ENCODE measurements at regions not wholly inside any gene's neighbourhood (a gene's known extent, or its start where the extent isn't known, plus 50 kb on each side); places are given as distances from the start of the nearest gene placed in this dataset.

DNA sequence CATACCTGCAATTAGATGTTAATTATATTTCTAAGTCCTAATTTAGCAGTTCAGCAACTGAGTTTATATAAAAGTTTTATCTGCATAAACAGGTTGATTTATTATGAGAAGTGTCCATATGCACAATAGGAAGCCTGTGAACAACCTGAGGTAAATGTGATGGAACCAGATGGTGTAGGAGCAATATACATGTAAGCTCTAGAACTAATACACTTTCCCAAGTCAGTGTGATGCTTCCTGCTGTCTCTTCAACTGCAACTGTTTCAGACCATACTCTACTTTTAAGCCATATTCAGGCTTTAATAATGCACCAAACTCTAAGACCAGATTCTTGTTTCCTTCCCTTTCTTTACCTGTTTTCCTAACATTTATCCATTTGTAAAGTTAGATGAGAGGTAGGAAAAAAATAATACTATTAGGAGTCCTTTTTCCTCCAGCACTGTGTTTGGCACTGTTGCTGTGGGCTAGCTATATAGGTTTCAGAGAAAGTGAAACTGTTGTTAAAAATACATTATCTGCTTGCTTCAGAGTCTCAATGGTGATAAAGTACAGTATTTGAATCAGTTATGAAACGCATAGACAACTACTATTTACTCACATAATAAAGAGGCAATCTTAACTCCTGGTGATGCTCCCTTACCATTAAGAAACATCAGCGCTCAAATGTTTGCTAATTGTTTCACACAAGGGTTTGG lies 1009.3 kb downstream of the GRIK2 start:
- in situ Hi-C loops (cut with HindIII; ENCODE audit: low pct_unique_long_range_greater_than_20kb, low sequenced_read_pairs) = no loop called here

DNA sequence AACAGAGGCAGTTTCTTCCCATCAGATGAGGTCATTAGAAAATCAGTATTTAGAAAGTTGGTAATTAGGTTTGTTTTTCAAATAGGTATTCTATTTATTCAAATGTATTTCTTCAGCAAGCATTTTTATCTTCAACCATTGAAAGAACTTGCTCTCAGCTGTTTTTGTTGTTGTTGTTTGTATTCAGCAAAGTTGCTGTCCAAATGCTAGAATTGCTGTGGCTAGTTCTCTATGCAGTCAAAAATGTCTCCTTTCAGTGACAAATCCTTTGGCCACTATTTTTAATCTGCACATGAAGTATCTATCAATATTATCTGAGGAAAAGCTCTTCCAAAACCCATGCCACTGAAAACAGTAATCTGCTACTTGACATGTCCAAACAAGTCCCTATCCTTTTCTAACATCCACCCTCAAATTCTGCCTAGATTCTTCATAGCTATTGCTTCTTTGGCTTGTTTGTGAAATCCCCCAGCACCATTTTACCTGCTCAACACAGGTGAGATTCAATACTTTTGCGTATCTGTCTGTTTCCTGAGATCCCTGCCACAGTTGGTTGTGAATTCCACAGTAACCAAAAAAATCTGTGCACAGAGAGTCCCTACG lies 1005.4 kb downstream of the GRIK2 start:
- in situ Hi-C loops (cut with HindIII; ENCODE audit: low pct_unique_long_range_greater_than_20kb, low sequenced_read_pairs) = no loop called here

More for the DNA sequence above, 1009.3 kb downstream of the GRIK2 start:
- DNase-seq (ENCODE audit: low read depth, low spot score) = no peak

DNA sequence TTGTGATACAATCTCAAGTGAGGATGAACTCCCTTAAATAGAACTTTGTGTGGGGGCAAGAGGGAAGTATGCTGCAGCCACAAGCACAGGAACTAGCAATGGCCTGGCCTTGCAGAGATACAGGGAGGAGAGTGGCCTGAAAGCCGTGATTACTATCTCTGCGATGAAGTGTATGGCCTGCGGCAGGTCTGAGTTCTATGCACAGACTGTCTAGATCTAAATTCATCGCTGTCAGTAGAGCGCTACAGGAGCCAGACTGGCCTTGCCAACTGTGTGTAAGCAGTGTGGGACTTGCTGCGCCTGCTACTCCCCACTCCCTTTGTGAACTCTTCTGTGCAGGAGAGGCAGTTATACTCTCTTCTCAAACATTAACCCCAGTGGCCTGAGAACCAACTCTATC lies 997.0 kb downstream of the GRIK2 start:
- DNase-seq (ENCODE audit: low read depth, low spot score) = no peak
- in situ Hi-C loops (cut with HindIII; ENCODE audit: low pct_unique_long_range_greater_than_20kb, low sequenced_read_pairs) = no loop called here

More for the DNA sequence above, 1005.4 kb downstream of the GRIK2 start:
- no peak for DNase-seq (ENCODE audit: low read depth, low spot score)

DNA sequence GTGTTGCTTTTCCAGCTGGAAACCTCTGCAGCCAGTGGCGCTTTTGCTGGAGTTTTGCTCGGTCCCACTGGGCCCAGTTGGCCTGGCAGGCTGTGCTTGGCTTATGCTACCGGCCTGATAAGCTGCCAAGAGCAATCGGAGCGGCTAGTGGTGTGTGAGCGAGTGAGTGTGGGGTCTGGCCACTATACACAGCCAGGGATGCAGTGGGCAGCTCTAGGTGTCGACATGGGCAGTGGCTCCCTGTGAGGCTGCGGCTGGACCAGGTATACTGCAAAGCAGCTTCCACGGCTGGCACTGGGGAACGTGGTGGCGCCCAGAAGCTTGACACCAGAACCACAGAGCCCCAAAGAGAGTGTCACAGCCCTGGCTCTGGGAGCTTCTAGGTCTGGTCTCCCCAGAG lies 996.5 kb downstream of the GRIK2 start:
- in situ Hi-C loops (cut with HindIII; ENCODE audit: low pct_unique_long_range_greater_than_20kb, low sequenced_read_pairs) = no loop called here
- no peak for DNase-seq (ENCODE audit: low read depth, low spot score)

DNA sequence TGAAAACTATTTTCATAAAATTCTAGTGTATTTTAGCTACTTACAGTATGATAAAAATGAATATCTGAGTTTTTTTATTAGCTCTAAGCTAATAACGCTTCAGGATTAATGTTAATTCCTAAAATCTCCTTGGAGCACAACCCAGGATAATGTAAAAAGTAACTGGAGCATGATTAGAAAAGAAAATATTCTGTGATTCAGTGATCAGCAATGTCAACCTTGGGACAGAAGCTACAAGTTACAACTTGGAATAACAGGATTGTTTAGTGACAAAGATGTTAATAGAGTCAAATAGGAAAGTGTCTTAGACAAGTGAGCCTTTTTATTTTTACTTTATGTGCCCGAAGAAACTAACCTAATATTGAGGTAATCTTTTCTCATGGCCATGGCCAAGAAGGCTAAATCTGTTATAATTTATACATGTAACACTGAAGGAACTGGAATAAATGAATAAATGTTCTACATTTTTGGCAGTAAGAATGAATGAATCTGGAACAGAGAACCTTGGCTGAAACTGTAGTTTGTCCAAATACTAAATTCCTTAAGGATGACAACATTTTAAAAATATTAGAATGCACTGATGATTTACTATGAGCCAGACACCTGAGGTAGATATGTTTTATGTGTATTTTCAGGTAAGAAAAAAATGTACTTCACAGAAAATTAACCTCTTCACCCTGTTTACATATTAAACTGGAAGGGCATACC lies 994.0 kb downstream of the GRIK2 start:
- no peak for DNase-seq (ENCODE audit: low read depth, low spot score)
- in situ Hi-C loops (cut with HindIII; ENCODE audit: low pct_unique_long_range_greater_than_20kb, low sequenced_read_pairs) = no loop called here

DNA sequence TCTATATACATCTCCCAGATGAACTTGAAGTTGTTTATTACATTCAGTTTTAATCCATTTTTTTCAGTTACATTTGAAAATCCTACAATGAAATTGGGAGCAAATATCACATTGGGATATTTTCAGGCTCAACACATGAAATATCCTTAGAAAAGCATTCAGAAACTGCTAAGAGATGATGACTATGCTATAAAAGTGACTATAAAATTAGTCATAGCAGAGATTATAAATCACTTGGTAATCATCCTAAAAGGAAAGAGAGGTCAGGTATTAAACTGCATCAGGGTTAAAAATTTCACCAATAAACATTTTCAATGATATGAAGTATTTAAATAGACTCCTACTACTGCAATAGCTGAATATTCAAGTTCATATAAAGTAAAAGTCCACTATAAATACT lies 987.7 kb downstream of the GRIK2 start:
- in situ Hi-C loops (cut with HindIII; ENCODE audit: low pct_unique_long_range_greater_than_20kb, low sequenced_read_pairs) = no loop called here
- DNase-seq (ENCODE audit: low read depth, low spot score) = no peak

DNA sequence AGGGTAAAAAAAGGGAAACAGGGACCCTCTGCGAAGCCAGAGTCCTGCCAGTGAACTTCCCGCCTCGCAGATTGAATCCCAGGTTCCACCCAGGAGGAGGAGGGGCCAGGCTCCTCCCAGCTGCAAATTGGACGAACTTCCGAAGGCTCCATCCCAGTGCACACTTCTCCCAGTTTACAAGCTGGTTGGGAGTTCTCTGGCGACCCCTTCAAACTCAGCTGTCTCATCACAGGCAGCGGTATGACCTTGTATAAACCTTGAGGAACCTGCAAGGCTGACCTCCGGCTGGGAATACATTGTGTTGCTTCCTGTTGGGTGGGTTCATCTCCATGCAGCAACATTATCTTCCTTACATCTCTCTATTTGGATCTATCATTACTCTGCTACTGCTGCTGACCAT lies 962.7 kb downstream of the GRIK2 start:
- in situ Hi-C loops (cut with HindIII; ENCODE audit: low pct_unique_long_range_greater_than_20kb, low sequenced_read_pairs) = no loop called here

DNA sequence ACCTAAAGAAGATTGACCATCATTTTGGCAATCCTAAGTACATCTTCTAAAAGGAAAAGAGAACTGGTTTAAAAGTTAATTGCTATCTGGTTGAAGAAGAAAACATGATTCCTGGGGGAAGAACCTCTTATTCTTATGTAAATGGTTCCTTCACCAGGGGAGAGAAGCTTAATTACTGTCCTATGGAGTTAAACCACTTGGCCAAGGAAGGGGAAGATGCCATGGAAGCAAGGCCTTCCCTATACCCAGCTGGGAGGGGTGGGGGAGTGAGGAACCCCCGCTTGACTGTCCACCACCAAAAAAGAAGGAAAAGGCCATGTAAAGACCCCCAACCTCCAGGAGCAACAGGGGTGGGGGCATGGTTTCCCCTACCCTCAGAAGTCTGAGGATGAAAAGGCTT lies 962.1 kb downstream of the GRIK2 start:
- no peak for DNase-seq (ENCODE audit: low read depth, low spot score)
- in situ Hi-C loops (cut with HindIII; ENCODE audit: low pct_unique_long_range_greater_than_20kb, low sequenced_read_pairs) = no loop called here

More for the DNA sequence above, 962.7 kb downstream of the GRIK2 start:
- no peak for DNase-seq (ENCODE audit: low read depth, low spot score)

DNA sequence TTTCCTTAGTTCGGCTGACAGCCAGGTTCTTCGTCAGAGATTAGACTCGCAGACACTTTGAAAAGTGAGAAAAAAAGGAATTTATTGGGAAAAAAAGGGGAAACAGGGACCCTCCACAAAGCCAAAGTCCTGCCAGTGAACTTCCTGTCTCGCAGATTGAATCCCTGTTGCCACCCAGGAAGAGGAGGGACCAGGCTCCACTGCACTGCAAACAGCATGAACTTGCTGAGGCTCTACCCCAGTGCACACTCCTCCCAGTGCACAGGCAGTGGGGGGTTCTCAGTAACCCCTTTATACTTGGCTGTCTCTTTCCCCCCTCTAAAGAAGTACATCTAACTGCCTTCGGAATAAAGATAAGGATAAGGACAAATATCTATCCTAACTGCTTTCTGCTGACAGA lies 959.0 kb downstream of the GRIK2 start:
- in situ Hi-C loops (cut with HindIII; ENCODE audit: low pct_unique_long_range_greater_than_20kb, low sequenced_read_pairs) = no loop called here
- no peak for DNase-seq (ENCODE audit: low read depth, low spot score)

DNA sequence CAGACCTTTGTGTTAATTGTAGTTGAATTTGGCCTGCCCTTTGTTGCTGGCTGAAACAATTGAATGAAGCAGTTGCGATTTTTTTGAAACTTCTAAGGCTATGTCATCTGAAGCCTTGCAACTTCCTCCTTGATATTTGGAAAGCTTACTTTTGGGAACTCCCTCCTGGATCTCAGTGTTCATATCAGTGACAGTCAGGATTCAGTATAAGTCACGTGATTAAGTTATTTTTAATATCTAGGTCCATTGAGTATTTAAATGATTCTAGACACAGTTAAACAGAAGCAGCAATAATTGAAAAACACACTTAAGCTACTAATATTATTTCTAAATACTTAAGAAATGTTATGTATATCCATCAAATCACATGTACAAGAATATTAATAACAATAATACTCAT lies 951.3 kb downstream of the GRIK2 start:
- DNase-seq (ENCODE audit: low read depth, low spot score) = no peak
- in situ Hi-C loops (cut with HindIII; ENCODE audit: low pct_unique_long_range_greater_than_20kb, low sequenced_read_pairs) = no loop called here

DNA sequence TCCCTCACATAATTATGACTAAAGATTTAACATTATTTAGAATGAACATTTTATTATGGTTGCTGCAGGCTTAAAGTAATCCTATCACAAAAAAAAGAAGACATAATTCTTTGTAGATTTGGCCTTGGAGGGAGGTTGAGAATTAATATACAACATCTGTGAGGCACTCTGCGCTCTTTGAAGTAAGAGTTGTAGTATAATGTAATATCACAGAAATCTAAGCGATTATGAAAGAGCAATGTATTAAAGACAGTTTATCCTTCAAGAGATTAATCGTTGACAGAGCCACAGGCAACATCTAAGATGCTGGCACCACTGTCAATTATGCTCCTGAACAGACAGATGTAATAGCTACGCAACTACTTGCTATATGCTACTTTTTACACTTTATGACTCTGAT lies 946.8 kb downstream of the GRIK2 start:
- in situ Hi-C loops (cut with HindIII; ENCODE audit: low pct_unique_long_range_greater_than_20kb, low sequenced_read_pairs) = no loop called here
- DNase-seq (ENCODE audit: low read depth, low spot score) = no peak

DNA sequence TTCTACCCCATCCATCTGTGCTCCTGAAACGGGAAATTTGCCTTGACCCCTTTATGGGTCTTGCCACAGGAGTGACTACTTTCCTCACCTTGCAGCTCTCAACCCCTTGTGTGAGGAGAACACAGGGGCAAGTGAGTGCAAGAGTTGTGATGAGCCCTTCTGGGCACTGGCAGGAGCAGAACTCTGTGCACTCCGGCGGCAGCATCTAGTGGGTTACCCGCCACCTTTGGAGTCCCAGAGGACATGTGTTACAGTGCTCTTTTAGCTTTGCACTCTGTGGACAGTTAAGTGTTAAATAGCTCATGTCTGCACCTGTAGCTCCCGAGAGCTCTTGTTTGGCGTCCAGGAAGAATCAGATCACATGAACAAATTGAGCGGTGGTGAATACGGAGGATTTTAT lies 940.2 kb downstream of the GRIK2 start:
- DNase-seq (ENCODE audit: low read depth, low spot score) = no peak
- in situ Hi-C loops (cut with HindIII; ENCODE audit: low pct_unique_long_range_greater_than_20kb, low sequenced_read_pairs) = no loop called here

DNA sequence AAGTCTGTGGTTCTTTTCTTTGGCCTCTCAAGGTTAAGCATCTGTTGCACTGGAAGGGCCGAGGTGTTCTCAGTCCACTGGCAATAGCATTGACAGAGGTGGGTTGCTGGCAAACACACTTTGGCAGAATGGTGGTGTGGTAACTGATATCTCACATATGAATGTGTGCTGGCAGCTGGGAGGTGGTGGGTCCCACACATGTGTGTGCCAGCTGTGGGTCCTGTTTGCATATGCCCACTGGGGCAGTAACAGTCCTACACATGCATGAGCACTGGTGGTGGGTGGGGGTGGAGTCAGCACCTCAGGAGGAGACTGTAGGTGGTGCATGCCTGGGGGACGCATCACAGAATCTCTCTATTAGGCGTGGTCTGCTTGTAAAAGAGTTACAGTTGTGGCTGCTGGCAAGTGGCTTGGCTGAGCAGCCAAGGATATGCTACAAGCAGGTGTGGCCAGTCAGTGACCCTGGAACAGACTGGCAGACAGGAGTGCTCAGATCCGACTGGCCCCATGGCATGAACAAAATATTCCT lies 934.3 kb downstream of the GRIK2 start:
- no peak for DNase-seq (ENCODE audit: low read depth, low spot score)
- in situ Hi-C loops (cut with HindIII; ENCODE audit: low pct_unique_long_range_greater_than_20kb, low sequenced_read_pairs) = no loop called here

DNA sequence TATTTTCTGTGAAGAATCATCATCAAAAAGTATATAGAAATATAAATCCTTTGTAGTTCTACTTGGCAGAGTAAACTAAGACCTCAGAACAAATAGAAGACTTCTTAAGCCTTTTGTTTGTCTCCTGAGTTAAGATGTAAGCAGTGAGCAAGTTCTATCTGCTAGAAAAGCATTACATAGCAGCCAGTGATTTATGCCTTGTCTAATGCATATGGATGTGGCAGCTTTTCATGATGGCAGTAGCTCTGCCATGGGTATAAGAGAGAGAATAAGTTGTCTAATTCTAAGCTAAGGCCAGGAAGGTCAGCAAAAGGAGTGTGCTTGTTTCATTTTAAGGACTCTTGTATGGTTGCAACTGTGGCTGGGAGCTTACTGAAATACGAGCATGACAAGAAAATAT lies 920.2 kb downstream of the GRIK2 start:
- DNase-seq (ENCODE audit: low read depth, low spot score) = no peak
- in situ Hi-C loops (cut with HindIII; ENCODE audit: low pct_unique_long_range_greater_than_20kb, low sequenced_read_pairs) = no loop called here

DNA sequence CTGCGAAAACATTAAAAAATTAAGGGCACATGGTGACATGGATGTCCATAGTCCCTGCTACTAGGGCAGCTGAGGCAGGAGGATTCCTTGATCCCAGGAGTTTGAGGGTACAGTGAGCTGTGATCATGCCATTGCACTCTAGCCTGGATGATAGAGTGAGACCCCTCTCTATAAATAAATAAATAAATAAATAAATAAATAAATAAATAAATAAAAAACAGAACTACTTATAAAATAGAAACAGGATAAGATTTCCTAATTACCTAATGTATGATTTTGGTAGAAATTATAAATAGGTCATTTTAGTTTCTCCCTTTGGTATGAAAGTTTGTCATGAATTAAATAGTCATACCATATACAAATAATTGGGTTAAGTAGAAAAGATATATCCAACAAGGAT lies 916.2 kb downstream of the GRIK2 start:
- in situ Hi-C loops (cut with HindIII; ENCODE audit: low pct_unique_long_range_greater_than_20kb, low sequenced_read_pairs) = no loop called here
- DNase-seq (ENCODE audit: low read depth, low spot score) = no peak

DNA sequence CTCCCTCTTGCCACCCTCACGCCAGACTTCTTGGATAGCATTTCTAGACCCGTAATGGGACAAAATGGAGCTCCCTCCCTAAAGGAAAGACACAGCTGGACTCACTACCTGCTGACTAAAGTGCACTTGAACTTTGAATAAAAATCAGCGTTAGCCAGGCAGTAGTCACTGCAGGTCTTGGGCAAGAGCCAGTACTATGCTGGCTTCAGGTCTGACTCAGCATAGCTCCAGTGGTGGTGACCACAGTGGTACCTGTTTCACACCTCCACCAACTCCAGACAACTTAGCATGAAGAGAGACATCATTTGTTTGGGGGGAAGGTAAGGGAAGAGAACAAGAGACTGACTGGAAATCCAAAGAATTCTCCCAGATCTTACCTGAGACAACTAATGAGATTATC lies 906.8 kb downstream of the GRIK2 start:
- in situ Hi-C loops (cut with HindIII; ENCODE audit: low pct_unique_long_range_greater_than_20kb, low sequenced_read_pairs) = no loop called here
- DNase-seq (ENCODE audit: low read depth, low spot score) = no peak

DNA sequence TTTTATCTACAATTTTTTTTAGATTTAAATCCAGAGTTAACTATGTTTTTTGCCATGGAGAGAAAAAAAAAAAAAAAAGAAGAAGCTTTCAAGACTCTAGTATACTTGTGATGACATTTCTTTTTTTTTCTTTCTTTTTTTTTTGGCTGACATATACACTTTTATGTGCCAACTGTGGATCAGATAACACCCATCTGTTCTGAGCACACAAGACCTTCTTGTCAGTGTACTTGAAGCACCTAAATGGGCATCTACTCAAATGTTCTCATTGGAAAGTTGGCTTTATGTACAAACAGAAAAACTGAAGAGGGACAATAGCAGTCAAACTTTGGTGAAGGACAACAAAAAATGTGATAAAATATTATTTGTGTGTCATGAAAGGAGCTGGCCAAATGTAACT lies 904.5 kb downstream of the GRIK2 start:
- in situ Hi-C loops (cut with HindIII; ENCODE audit: low pct_unique_long_range_greater_than_20kb, low sequenced_read_pairs) = no loop called here
- no peak for DNase-seq (ENCODE audit: low read depth, low spot score)

Data from SK-MEL-5 (cell line).